ENCODE measurements at regions not wholly inside any gene's neighbourhood (a gene's known extent, or its start where the extent isn't known, plus 50 kb on each side); places are given as distances from the start of the nearest gene placed in this dataset.

GRCh38 chr13:58018865-58019264 lies 387.3 kb downstream of the PCDH17 start:
- DNase-seq (ENCODE audit: low read depth in 1 of 2, low spot score in 1 of 2) = no peak
- no peak for TF ChIP-seq JUND (IDR thresholded peaks at IDR 0.05; ENCODE audit: low read depth)
- in situ Hi-C loops (cut with HindIII; ENCODE audit: low pct_unique_long_range_greater_than_20kb, low sequenced_read_pairs) = no loop called here

GRCh38 chr13:58024103-58024502 lies 392.6 kb downstream of the PCDH17 start:
- in situ Hi-C loops (cut with HindIII; ENCODE audit: low pct_unique_long_range_greater_than_20kb, low sequenced_read_pairs) = no loop called here
- no peak for TF ChIP-seq JUND (IDR thresholded peaks at IDR 0.05; ENCODE audit: low read depth)
- DNase-seq (ENCODE audit: low read depth in 1 of 2, low spot score in 1 of 2) = no peak

GRCh38 chr13:58025821-58026220 lies 394.3 kb downstream of the PCDH17 start:
- no peak for TF ChIP-seq JUND (IDR thresholded peaks at IDR 0.05; ENCODE audit: low read depth)
- DNase-seq (ENCODE audit: low read depth in 1 of 2, low spot score in 1 of 2) = no peak
- in situ Hi-C loops (cut with HindIII; ENCODE audit: low pct_unique_long_range_greater_than_20kb, low sequenced_read_pairs) = no loop called here

- in situ Hi-C loops (cut with HindIII; ENCODE audit: low pct_unique_long_range_greater_than_20kb, low sequenced_read_pairs) = no loop called here
Measured at GRCh38 chr13:58032676-58033460, 401.3 kb downstream of the PCDH17 start.

GRCh38 chr13:58043971-58044370 lies 412.4 kb downstream of the PCDH17 start:
- in situ Hi-C loops (cut with HindIII; ENCODE audit: low pct_unique_long_range_greater_than_20kb, low sequenced_read_pairs) = no loop called here
- no peak for TF ChIP-seq JUND (IDR thresholded peaks at IDR 0.05; ENCODE audit: low read depth)
- no peak for DNase-seq (ENCODE audit: low read depth in 1 of 2, low spot score in 1 of 2)

More at GRCh38 chr13:58032676-58033460, 401.3 kb downstream of the PCDH17 start:
- no peak for DNase-seq (ENCODE audit: low read depth in 1 of 2, low spot score in 1 of 2)
- no peak for TF ChIP-seq JUND (IDR thresholded peaks at IDR 0.05; ENCODE audit: low read depth)

GRCh38 chr13:58048670-58049069 lies 417.1 kb downstream of the PCDH17 start:
- TF ChIP-seq JUND (IDR thresholded peaks at IDR 0.05; ENCODE audit: low read depth) = no peak
- in situ Hi-C loops (cut with HindIII; ENCODE audit: low pct_unique_long_range_greater_than_20kb, low sequenced_read_pairs) = no loop called here
- DNase-seq (ENCODE audit: low read depth in 1 of 2, low spot score in 1 of 2) = no peak

GRCh38 chr13:58051396-58051795 lies 419.9 kb downstream of the PCDH17 start:
- in situ Hi-C loops (cut with HindIII; ENCODE audit: low pct_unique_long_range_greater_than_20kb, low sequenced_read_pairs) = no loop called here
- no peak for TF ChIP-seq JUND (IDR thresholded peaks at IDR 0.05; ENCODE audit: low read depth)
- DNase-seq (ENCODE audit: low read depth in 1 of 2, low spot score in 1 of 2) = no peak

GRCh38 chr13:58051807-58052375 lies 420.3 kb downstream of the PCDH17 start:
- DNase-seq (ENCODE audit: low read depth in 1 of 2, low spot score in 1 of 2) = no peak
- in situ Hi-C loops (cut with HindIII; ENCODE audit: low pct_unique_long_range_greater_than_20kb, low sequenced_read_pairs) = no loop called here
- no peak for TF ChIP-seq JUND (IDR thresholded peaks at IDR 0.05; ENCODE audit: low read depth)

GRCh38 chr13:58056426-58056825 lies 424.9 kb downstream of the PCDH17 start:
- no peak for TF ChIP-seq JUND (IDR thresholded peaks at IDR 0.05; ENCODE audit: low read depth)
- in situ Hi-C loops (cut with HindIII; ENCODE audit: low pct_unique_long_range_greater_than_20kb, low sequenced_read_pairs) = no loop called here
- no peak for DNase-seq (ENCODE audit: low read depth in 1 of 2, low spot score in 1 of 2)

- in situ Hi-C loops (cut with HindIII; ENCODE audit: low pct_unique_long_range_greater_than_20kb, low sequenced_read_pairs) = no loop called here
- DNase-seq (ENCODE audit: low read depth in 1 of 2, low spot score in 1 of 2) = no peak
- TF ChIP-seq JUND (IDR thresholded peaks at IDR 0.05; ENCODE audit: low read depth) = no peak
Measured at GRCh38 chr13:58059624-58060023, 428.1 kb downstream of the PCDH17 start.

GRCh38 chr13:58080806-58081205 lies 449.3 kb downstream of the PCDH17 start:
- no peak for DNase-seq (ENCODE audit: low read depth in 1 of 2, low spot score in 1 of 2)
- in situ Hi-C loops (cut with HindIII; ENCODE audit: low pct_unique_long_range_greater_than_20kb, low sequenced_read_pairs) = no loop called here
- no peak for TF ChIP-seq JUND (IDR thresholded peaks at IDR 0.05; ENCODE audit: low read depth)

- DNase-seq (ENCODE audit: low read depth in 1 of 2, low spot score in 1 of 2) = no peak
- TF ChIP-seq JUND (IDR thresholded peaks at IDR 0.05; ENCODE audit: low read depth) = no peak
- in situ Hi-C loops (cut with HindIII; ENCODE audit: low pct_unique_long_range_greater_than_20kb, low sequenced_read_pairs) = no loop called here
Measured at GRCh38 chr13:58081301-58081820, 449.8 kb downstream of the PCDH17 start.

- no peak for TF ChIP-seq JUND (IDR thresholded peaks at IDR 0.05; ENCODE audit: low read depth)
- in situ Hi-C loops (cut with HindIII; ENCODE audit: low pct_unique_long_range_greater_than_20kb, low sequenced_read_pairs) = no loop called here
- no peak for DNase-seq (ENCODE audit: low read depth in 1 of 2, low spot score in 1 of 2)
Measured at GRCh38 chr13:58083064-58083463, 451.5 kb downstream of the PCDH17 start.

Data from T47D (cell line).